SU-DHL-6 (cell line): ENCODE measurements at regions not wholly inside any gene's neighbourhood (a gene's known extent, or its start where the extent isn't known, plus 50 kb on each side); places are given as distances from the start of the nearest gene placed in this dataset.

ENCODE experiments used
- H2AFZ ChIP-seq: fragments of 200-600 bp; sonication (generic); 2 replicates; pipeline ENCODE4 v1.6.1; 2014; ENCODE audit warnings: low read depth, mild to moderate bottlenecking, moderate library complexity, mixed read lengths, antibody characterized with exemption, low read length; ENCODE audit not compliant: severe bottlenecking
- H3F3A ChIP-seq: fragments of 200-600 bp; shearing (Covaris generic); 2 replicates; pipeline ENCODE4 v1.6.0; 2016; ENCODE audit warnings: antibody characterized with exemption, mild to moderate bottlenecking; ENCODE audit not compliant: insufficient read depth
- H3K27ac ChIP-seq: fragments of 200-600 bp; sonication (generic); 2 replicates; pipeline ENCODE4 v1.5.1; 2016; ENCODE audit warnings: low read depth, mild to moderate bottlenecking, low read length, moderate library complexity, mixed read lengths
- H3K27me3 ChIP-seq: fragments of 200-600 bp; sonication (generic), shearing (Covaris generic); 2 replicates; pipeline ENCODE4 v1.6.0; 2014; ENCODE audit warnings: mild to moderate bottlenecking, low read length
- H3K36me3 ChIP-seq: fragments of 200-600 bp; sonication (generic); 2 replicates; pipeline ENCODE4 v1.6.1; 2014; ENCODE audit warnings: mild to moderate bottlenecking, low read length, mixed read lengths
- H3K4me2 ChIP-seq: fragments of 300-600, 200-600 bp; shearing (Covaris generic), sonication (generic); 2 replicates; pipeline ENCODE4 v1.6.0; 2014; ENCODE audit warnings: low read length, low read depth, mild to moderate bottlenecking; ENCODE audit not compliant: poor library complexity, severe bottlenecking
- H3K4me3 ChIP-seq: fragments of 200-600 bp; sonication (generic); 2 replicates; pipeline ENCODE4 v1.5.1; 2014; ENCODE audit warnings: antibody characterized with exemption, low read length, mild to moderate bottlenecking, mixed read lengths; ENCODE audit not compliant: insufficient read depth, poor library complexity, severe bottlenecking
- H3K79me2 ChIP-seq: fragments of 200-600 bp; sonication (generic); 2 replicates; pipeline ENCODE4 v1.6.1; 2014; ENCODE audit warnings: mild to moderate bottlenecking, low read length, moderate library complexity; ENCODE audit not compliant: insufficient read depth
- H3K9ac ChIP-seq: fragments of 200-600 bp; sonication (generic); 2 replicates; pipeline ENCODE4 v1.7.0; 2014; ENCODE audit warnings: mild to moderate bottlenecking, low read length
- H3K9me2 ChIP-seq: fragments of 200-600 bp; sonication (generic); replicated peaks from 2 replicates; pipeline ENCODE4 v1.6.1; 2014; ENCODE audit warnings: low read length; ENCODE audit not compliant: insufficient read depth
- H3K9me3 ChIP-seq: fragments of 200-600 bp; sonication (generic); 2 replicates; pipeline ENCODE4 v1.6.1; 2014; ENCODE audit warnings: low read length, mixed read lengths; ENCODE audit not compliant: insufficient read depth
- H4K20me1 ChIP-seq: fragments of 200-600 bp; sonication (generic); 2 replicates; pipeline ENCODE4 v1.6.1; 2014; ENCODE audit warnings: low read depth, mild to moderate bottlenecking, antibody characterized with exemption, low read length, moderate library complexity, mixed read lengths
- CTCF ChIP-seq: fragments of 200-600 bp; sonication (generic); IDR thresholded peaks from one replicate; pipeline ENCODE4 v1.5.1; 2017; ENCODE audit warnings: antibody characterized with exemption, mild to moderate bottlenecking, low read length, moderate library complexity; ENCODE audit not compliant: insufficient read depth, poor library complexity, severe bottlenecking
- EZH2phosphoT487 ChIP-seq: fragments of 200-600 bp; sonication (generic), shearing (Covaris generic); conservative IDR thresholded peaks from 2 replicates; pipeline ENCODE4 v1.6.1; 2018; ENCODE audit warnings: mild to moderate bottlenecking, antibody characterized with exemption, low read length, moderate library complexity, mixed read lengths

- H3K4me3 ChIP-seq: no peak overlapping the region
- TF ChIP-seq EZH2phosphoT487: no peak
- TF ChIP-seq CTCF: no peak
Observed at GRCh38 chr4:181701214-181701613, 542.0 kb upstream of the TENM3 start.

GRCh38 chr4:181701894-181702293 lies 541.3 kb upstream of the TENM3 start:
- Histone ChIP-seq H2AFZ (no peak overlapping the region), H3K4me2 (no peak overlapping the region), H3K27ac (no peak overlapping the region), H3K9me2 (no peaks in the 10 kb centered on the region), H3K9me3 (no peaks in the 10 kb centered on the region), H3K27me3 (no peaks in the 10 kb centered on the region), H3K36me3 (no peaks in the 10 kb centered on the region), H4K20me1 (no peaks in the 10 kb centered on the region), H3K9ac (no peak overlapping the region), H3F3A (no peaks in the 10 kb centered on the region), H3K4me3 (no peak overlapping the region), H3K79me2 (no peaks in the 10 kb centered on the region)
- TF ChIP-seq CTCF (no peak), EZH2phosphoT487 (no peak)

More at GRCh38 chr4:181701214-181701613, 542.0 kb upstream of the TENM3 start:
- Histone ChIP-seq H3F3A (no peaks in the 10 kb centered on the region), H3K27me3 (no peaks in the 10 kb centered on the region), H3K9ac (no peak overlapping the region), H3K9me3 (no peaks in the 10 kb centered on the region), H4K20me1 (no peaks in the 10 kb centered on the region), H3K36me3 (no peaks in the 10 kb centered on the region), H3K4me2 (no peak overlapping the region), H2AFZ (no peak overlapping the region), H3K27ac (no peak overlapping the region), H3K9me2 (no peaks in the 10 kb centered on the region), H3K79me2 (no peaks in the 10 kb centered on the region)

GRCh38 chr4:181702864-181703495 lies 540.2 kb upstream of the TENM3 start:
- no peak overlapping the region for H3K4me2 ChIP-seq
- no peaks in the 10 kb centered on the region for H4K20me1 ChIP-seq
- H3K79me2 ChIP-seq: no peaks in the 10 kb centered on the region
- H2AFZ ChIP-seq: no peak overlapping the region
- no peaks in the 10 kb centered on the region for H3K36me3 ChIP-seq
- no peak overlapping the region for H3K27ac ChIP-seq
- H3F3A ChIP-seq: no peaks in the 10 kb centered on the region
- no peaks in the 10 kb centered on the region for H3K9me2 ChIP-seq
- no peak overlapping the region for H3K4me3 ChIP-seq
- no peak overlapping the region for H3K9ac ChIP-seq
- no peaks in the 10 kb centered on the region for H3K9me3 ChIP-seq
- no peaks in the 10 kb centered on the region for H3K27me3 ChIP-seq
- TF ChIP-seq EZH2phosphoT487 (no peak), CTCF (no peak)
